Pancreas (tissue), 10 donors: ENCODE measurements at regions not wholly inside any gene's neighbourhood (a gene's known extent, or its start where the extent isn't known, plus 50 kb on each side); places are given as distances from the start of the nearest gene placed in this dataset.

Source experiments
- ATAC-seq, 4 donors: fragments of 200-7000 bp; cut with Tn5 transposase; one replicate each; pipeline versions ENCODE4 v1.8.0 to v1.9.1; 2020; ENCODE audit warnings: mild to moderate bottlenecking in 4 of 4, moderate library complexity in 4 of 4
- DNase-seq, 6 donors: peaks; one replicate each; pipeline ENCODE4 v3.0.0-alpha.2; 2020
- FAIRE-seq: peaks from 2 replicates; lab custom pipeline; 2012; peaks lifted over from hg19 to GRCh38; lab: Jason Lieb, UNC
- H3K27ac ChIP-seq, 4 donors: fragments of 200-600 bp; sonication (generic); 1 replicate in 3 of 4; 2 replicates in 1 of 4; pipeline versions ENCODE4 v1.5.0 to v1.8.0; 2020
- H3K27me3 ChIP-seq, 4 donors: fragments of 200-600 bp; one replicate each; pipeline ENCODE4 v1.8.0; 2021
- H3K36me3 ChIP-seq, 3 donors: fragments of 200-600 bp; sonication (generic) in 1 of 3; one replicate each; pipeline versions ENCODE4 v1.5.0 to v1.8.0; 2020 to 2021
- H3K4me1 ChIP-seq, 3 donors: fragments of 200-600 bp; one replicate each; pipeline ENCODE4 v1.8.0; 2021
- H3K4me3 ChIP-seq, 4 donors: fragments of 200-600 bp; sonication (generic) in 2 of 4; one replicate each; pipeline versions ENCODE4 v1.5.0 to v1.8.0; 2020 to 2021
- H3K9me3 ChIP-seq, 4 donors: fragments of 200-600 bp; one replicate each; pipeline ENCODE4 v1.8.0; 2021
- WGBS, 2 donors: extraction: QIAGEN DNeasy Blood & Tissue Kit; methylation state at CpG; one replicate each; pipeline ENCODE4 v1.1.7; 2013; 5-methylcytosine and 5-hydroxymethylcytosine counted together
- intact Hi-C, 3 donors: fragments of 100-400 bp; cut with DNase I; formaldehyde crosslinking; loops; one replicate each; pipeline versions ENCODE4 v1.11.1 to v1.14.2; 2022
- TF ChIP-seq, protein P1 (sequence below), 4 donors: fragments of 200-600 bp; sonication (generic) in 3 of 4; IDR thresholded peaks; one replicate each; pipeline versions ENCODE4 v1.5.0 to v1.8.0; 2021; ENCODE audit warnings: antibody characterized with exemption in 4 of 4
- donor health status: healthy with polysubstance abuse.
- donor health status: DM: no; HTN: no; CAD: no; lungs with moderate emphysema.
- donor health status: DM: no; HTN: no; CAD: no.
- donor health status: control.
- donor health status: control.
- donor health status: Bipolar disorder and iron deficiency.
- donor health status: DM: yes; HTN: yes; CAD: no.
- donor health status: DM: no; HTN: no; CAD: no.
- donor health status: DM: no; HTN: no; CAD: no.
- donor health status: DM: yes; HTN: yes; CAD: no.

DNA sequence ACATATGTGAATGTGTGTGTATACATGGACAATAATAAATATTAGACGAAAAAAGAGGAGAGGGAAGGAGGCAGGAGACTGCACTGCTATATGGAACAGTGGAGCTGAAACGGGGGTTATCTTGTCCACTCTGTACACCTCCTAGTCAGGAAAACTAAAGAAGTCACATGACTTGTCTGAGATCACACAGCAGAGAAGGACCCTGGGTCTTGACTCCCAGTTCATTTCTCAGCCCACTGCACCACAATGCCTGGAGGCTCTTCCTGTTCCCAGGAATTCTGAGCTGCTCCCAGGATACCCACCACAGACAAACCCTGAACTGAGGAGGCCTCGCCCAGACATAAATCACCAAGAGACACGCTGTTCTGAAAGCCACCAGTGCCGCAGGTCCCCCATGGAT lies 349.6 kb downstream of the CTTN start:
- intact Hi-C loops, result loop anchor here in 1 of 3 donors (10.0 kb wide), 1 partner anchor 57 kb away; no protein-coding TSS in a partner anchor
- FAIRE-seq, result no peak
- Histone ChIP-seq H3K4me1 (no peaks in the 10 kb centered on the region), H3K4me3 (no peak overlapping the region), H3K36me3 (no peaks in the 10 kb centered on the region), H3K9me3 (peaks cover 0 to 8% (median 0%) of the 10 kb centered on the region in 4 donors), H3K27ac (no peak overlapping the region), H3K27me3 (no peaks in the 10 kb centered on the region)
- DNase-seq, result no peak
- ATAC-seq, result no peak
- 91 to 92% methylated on average over 5 of the region's 5 CpGs for WGBS, 2 donors
- TF ChIP-seq, protein P1, sequence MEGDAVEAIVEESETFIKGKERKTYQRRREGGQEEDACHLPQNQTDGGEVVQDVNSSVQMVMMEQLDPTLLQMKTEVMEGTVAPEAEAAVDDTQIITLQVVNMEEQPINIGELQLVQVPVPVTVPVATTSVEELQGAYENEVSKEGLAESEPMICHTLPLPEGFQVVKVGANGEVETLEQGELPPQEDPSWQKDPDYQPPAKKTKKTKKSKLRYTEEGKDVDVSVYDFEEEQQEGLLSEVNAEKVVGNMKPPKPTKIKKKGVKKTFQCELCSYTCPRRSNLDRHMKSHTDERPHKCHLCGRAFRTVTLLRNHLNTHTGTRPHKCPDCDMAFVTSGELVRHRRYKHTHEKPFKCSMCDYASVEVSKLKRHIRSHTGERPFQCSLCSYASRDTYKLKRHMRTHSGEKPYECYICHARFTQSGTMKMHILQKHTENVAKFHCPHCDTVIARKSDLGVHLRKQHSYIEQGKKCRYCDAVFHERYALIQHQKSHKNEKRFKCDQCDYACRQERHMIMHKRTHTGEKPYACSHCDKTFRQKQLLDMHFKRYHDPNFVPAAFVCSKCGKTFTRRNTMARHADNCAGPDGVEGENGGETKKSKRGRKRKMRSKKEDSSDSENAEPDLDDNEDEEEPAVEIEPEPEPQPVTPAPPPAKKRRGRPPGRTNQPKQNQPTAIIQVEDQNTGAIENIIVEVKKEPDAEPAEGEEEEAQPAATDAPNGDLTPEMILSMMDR (IDR thresholded peaks at IDR 0.05), result no peak

DNA sequence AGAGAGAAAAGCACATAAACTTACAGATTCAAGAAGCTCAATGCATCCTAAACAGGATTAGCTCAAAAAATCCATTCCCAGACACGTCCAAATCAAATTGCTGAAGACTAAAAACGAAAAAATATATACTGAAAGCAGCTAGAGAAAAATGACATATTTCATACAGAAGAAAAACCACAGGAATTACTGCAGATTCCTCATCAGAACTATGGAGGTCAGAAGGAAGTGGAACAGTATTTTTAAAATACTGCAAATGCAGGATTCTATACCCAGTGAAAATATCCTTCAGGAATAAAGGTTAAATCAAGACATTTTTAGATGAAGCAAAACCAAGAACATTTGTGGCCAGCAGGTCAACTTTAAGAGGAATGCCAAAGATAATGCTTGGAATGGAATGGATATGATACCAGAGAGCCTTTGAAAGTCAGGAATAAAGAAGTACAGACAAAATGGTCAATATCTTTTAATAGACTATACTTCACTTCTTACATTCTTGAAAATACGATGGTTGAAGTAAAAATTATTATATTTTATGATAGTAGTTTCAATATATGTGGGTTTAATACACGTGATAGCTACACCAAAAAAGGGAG lies 352.9 kb downstream of the CTTN start:
- peaks cover 0 to 8% (median 0%) of the 10 kb centered on the region in 4 donors for H3K9me3 ChIP-seq
- no peaks in the 10 kb centered on the region for H3K36me3 ChIP-seq
- no peaks in the 10 kb centered on the region for H3K27me3 ChIP-seq
- intact Hi-C loops, result loop anchor here in 1 of 3 donors (10.0 kb wide), 1 partner anchor 286 kb away; no protein-coding TSS in a partner anchor
- ATAC-seq, result no peak
- no peak overlapping the region for H3K4me3 ChIP-seq
- DNase-seq, result no peak
- TF ChIP-seq, protein P1 (IDR thresholded peaks at IDR 0.05), result no peak
- H3K27ac ChIP-seq, result no peak overlapping the region
- no peak for FAIRE-seq
- no peaks in the 10 kb centered on the region for H3K4me1 ChIP-seq
- 83 to 85% methylated on average over 4 of the region's 4 CpGs for WGBS, 2 donors

DNA sequence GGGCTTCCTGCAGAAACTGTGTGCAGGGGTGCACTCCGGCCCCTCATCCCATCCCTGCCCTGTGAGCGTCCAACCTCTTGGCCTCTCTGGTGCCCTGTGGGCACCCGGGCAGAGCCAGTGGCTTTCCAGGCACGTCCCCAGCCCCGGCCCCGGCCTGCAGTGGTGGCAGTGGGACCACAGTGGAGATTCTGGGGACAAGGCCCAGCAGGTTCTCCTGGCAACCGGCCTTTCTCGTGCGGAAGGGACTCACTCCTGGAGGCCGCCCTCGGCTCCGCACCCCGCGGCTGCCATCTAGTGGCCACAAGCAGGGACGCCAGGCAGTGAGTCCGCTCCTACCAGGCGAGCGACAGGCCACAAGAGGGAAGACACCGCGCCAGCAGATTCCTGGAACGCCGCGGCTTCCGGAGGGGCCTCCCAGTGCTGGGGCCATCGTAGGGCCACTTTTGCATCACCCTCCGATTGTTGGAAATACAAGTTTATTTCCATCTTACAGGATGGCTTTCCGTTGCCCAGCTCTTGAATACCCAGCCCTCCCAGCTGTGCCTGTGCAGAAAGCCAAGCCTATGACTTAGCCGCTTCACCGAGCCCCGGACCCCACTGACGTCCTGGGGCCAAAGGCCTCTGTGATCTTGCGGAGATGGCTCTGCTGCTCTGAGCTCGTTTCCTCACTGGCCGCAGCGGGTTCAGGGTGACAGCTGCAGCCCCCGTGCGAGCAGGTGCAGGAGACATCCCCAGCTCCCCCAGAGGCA lies 357.3 kb downstream of the CTTN start:
- DNase-seq (peak in 5 of 6 donors; percentile 39 to 89 (median 60)), FAIRE-seq (no peak), ATAC-seq (peak; percentile 67 to 99 (median 91))
- Histone ChIP-seq H3K9me3 (peaks cover 0 to 8% (median 0%) of the 10 kb centered on the region in 4 donors), H3K27me3 (no peaks in the 10 kb centered on the region), H3K36me3 (no peaks in the 10 kb centered on the region), H3K4me1 (no peaks in the 10 kb centered on the region), H3K4me3 (no peak overlapping the region), H3K27ac (no peak overlapping the region)
- intact Hi-C loops, result loop anchor here in 1 of 3 donors (10.0 kb wide), 1 partner anchor 291 kb away; no protein-coding TSS in a partner anchor
- TF ChIP-seq, protein P1 (IDR thresholded peaks at IDR 0.05), result peak; percentile 52 to 83 (median 66)
- WGBS, 2 donors, result 39 to 40% methylated on average over 37 of the region's 37 CpGs

DNA sequence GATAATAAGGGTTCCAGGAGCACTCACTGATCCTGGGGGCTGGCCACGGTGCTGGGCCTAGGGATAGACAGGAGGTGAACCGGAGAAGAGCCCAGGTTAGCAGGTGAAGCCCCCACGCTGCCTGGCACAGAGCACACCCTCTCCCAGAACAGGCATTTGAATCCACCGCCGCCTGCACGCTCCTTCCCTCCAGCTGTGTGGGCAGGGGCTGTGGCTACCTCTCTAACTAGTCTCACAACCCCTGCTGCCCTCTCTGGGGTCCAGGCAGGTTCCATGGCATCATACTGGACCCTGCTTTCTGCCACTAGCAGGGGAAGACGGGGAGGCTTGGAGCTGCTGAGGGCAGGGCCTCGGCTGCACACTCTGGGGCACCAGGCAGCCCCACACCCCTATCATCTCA lies 358.0 kb downstream of the CTTN start:
- intact Hi-C loops, result loop anchor here in 1 of 3 donors (10.0 kb wide), 1 partner anchor 292 kb away; no protein-coding TSS in a partner anchor
- no peak for FAIRE-seq
- DNase-seq, result no peak

More for the DNA sequence above, 358.0 kb downstream of the CTTN start:
- Histone ChIP-seq H3K36me3 (no peaks in the 10 kb centered on the region), H3K27me3 (no peaks in the 10 kb centered on the region), H3K27ac (no peak overlapping the region), H3K4me1 (no peaks in the 10 kb centered on the region), H3K4me3 (no peak overlapping the region), H3K9me3 (peaks cover 0 to 1% (median 0%) of the 10 kb centered on the region in 4 donors)
- 91 to 92% methylated on average over 8 of the region's 8 CpGs for WGBS, 2 donors
- TF ChIP-seq, protein P1 (IDR thresholded peaks at IDR 0.05), result no peak
- ATAC-seq, result no peak
